ENCODE measurements at regions not wholly inside any gene's neighbourhood (a gene's known extent, or its start where the extent isn't known, plus 50 kb on each side); places are given as distances from the start of the nearest gene placed in this dataset.

- Mint-ChIP-seq H3K27me3 (ENCODE audit: insufficient read depth) (no peaks in the 10 kb centered on the region), H3K9me3 (peaks cover 44% of the 10 kb centered on the region), H3K36me3 (ENCODE audit: low read depth) (no peaks in the 10 kb centered on the region), H3K4me3 (peak overlapping the region; percentile 30), H3K4me1 (peaks cover 30% of the 10 kb centered on the region), H3K27ac (peak overlapping the region; percentile 97)
- peak; percentile 84 for DNase-seq
- Histone ChIP-seq H3K9ac (ENCODE audit: extremely low read depth, low read length, poor library complexity, severe bottlenecking) (peak overlapping the region; percentile 45), H3K27ac (ENCODE audit: low read depth, low read length) (no peak overlapping the region), H3K4me1 (ENCODE audit: control insufficient read depth, insufficient read depth, low read length) (no peaks in the 10 kb centered on the region), H3K4me3 (ENCODE audit: low read length) (peak overlapping the region; percentile 5), H3K27me3 (ENCODE audit: control insufficient read depth, insufficient read depth, low read length, poor library complexity, severe bottlenecking) (no peaks in the 10 kb centered on the region), H3K36me3 (ENCODE audit: control insufficient read depth, insufficient read depth, low read length) (no peaks in the 10 kb centered on the region), H3K9me3 (ENCODE audit: control insufficient read depth, low read length) (peaks cover 17% of the 10 kb centered on the region)
- WGBS, 2 experiments (ENCODE audit: insufficient coverage in 1 of 2, insufficient read length in 1 of 2), result 60 to 80% methylated on average over 2 to 8 of the region's 8 CpGs
- no peak for TF ChIP-seq CTCF (conservative IDR thresholded peaks at IDR 0.05)
Observed at GRCh38 chrX:40326186-40326965, 228.6 kb upstream of the BCOR start.

GRCh38 chrX:40325161-40325560, 227.4 kb upstream of the BCOR start:
- H3K9ac ChIP-seq (ENCODE audit: extremely low read depth, low read length, poor library complexity, severe bottlenecking), result no peak overlapping the region
- no peak overlapping the region for H3K4me3 ChIP-seq (ENCODE audit: low read length)
- DNase-seq, result no peak
- no peaks in the 10 kb centered on the region for H3K36me3 ChIP-seq (ENCODE audit: control insufficient read depth, insufficient read depth, low read length)
- Mint-ChIP-seq H3K27me3 (ENCODE audit: insufficient read depth) (no peaks in the 10 kb centered on the region), H3K36me3 (ENCODE audit: low read depth) (peaks cover 7% of the 10 kb centered on the region), H3K4me1 (peaks cover 30% of the 10 kb centered on the region), H3K4me3 (no peak overlapping the region), H3K9me3 (peaks cover 54% of the 10 kb centered on the region), H3K27ac (no peak overlapping the region)
- no peak overlapping the region for H3K27ac ChIP-seq (ENCODE audit: low read depth, low read length)
- H3K27me3 ChIP-seq (ENCODE audit: control insufficient read depth, insufficient read depth, low read length, poor library complexity, severe bottlenecking), result no peaks in the 10 kb centered on the region
- 97 to 100% methylated on average over 4 to 11 of the region's 11 CpGs for whole genome bisulfite sequencing, 2 experiments (ENCODE audit: insufficient coverage in 1 of 2, insufficient read length in 1 of 2)
- no peaks in the 10 kb centered on the region for H3K4me1 ChIP-seq (ENCODE audit: control insufficient read depth, insufficient read depth, low read length)
- H3K9me3 ChIP-seq (ENCODE audit: control insufficient read depth, low read length), result peaks cover 28% of the 10 kb centered on the region
- TF ChIP-seq CTCF (conservative IDR thresholded peaks at IDR 0.05), result no peak

- no peaks in the 10 kb centered on the region for H3K4me1 ChIP-seq (ENCODE audit: control insufficient read depth, insufficient read depth, low read length)
- Mint-ChIP-seq H3K4me3 (no peak overlapping the region), H3K36me3 (ENCODE audit: low read depth) (peaks cover 7% of the 10 kb centered on the region), H3K27me3 (ENCODE audit: insufficient read depth) (no peaks in the 10 kb centered on the region), H3K4me1 (peaks cover 30% of the 10 kb centered on the region), H3K27ac (no peak overlapping the region), H3K9me3 (peaks cover 57% of the 10 kb centered on the region)
- no peaks in the 10 kb centered on the region for H3K36me3 ChIP-seq (ENCODE audit: control insufficient read depth, insufficient read depth, low read length)
- TF ChIP-seq CTCF (conservative IDR thresholded peaks at IDR 0.05), result no peak
- DNase-seq, result no peak
- H3K9ac ChIP-seq (ENCODE audit: extremely low read depth, low read length, poor library complexity, severe bottlenecking), result no peak overlapping the region
- H3K9me3 ChIP-seq (ENCODE audit: control insufficient read depth, low read length), result peaks cover 28% of the 10 kb centered on the region
- WGBS, 2 experiments (ENCODE audit: insufficient coverage in 1 of 2, insufficient read length in 1 of 2), result 92% methylated on average over 5 of the region's 5 CpGs; no CpG with 5 or more reads in 1 of the 2 experiments
- no peak overlapping the region for H3K27ac ChIP-seq (ENCODE audit: low read depth, low read length)
- H3K27me3 ChIP-seq (ENCODE audit: control insufficient read depth, insufficient read depth, low read length, poor library complexity, severe bottlenecking), result no peaks in the 10 kb centered on the region
- H3K4me3 ChIP-seq (ENCODE audit: low read length), result no peak overlapping the region
Observed at GRCh38 chrX:40323977-40324376, 226.2 kb upstream of the BCOR start.

Data from endodermal cell (in vitro differentiated cells).